Ovary (tissue), 3 donors: ENCODE measurements at regions not wholly inside any gene's neighbourhood (a gene's known extent, or its start where the extent isn't known, plus 50 kb on each side); places are given as distances from the start of the nearest gene placed in this dataset.

Source experiments
- CTCF ChIP-seq, 3 donors: fragments of 450-650 bp in 2 of 3; fragments of 200-600 bp in 1 of 3; IDR thresholded peaks; one replicate each; pipeline versions ENCODE4 v1.5.1 to v1.8.0; 2016 to 2022; ENCODE audit warnings: antibody characterized with exemption in 3 of 3, mild to moderate bottlenecking in 1 of 3
- EP300 ChIP-seq: sonication (generic); formaldehyde crosslinking; IDR thresholded peaks from one replicate; pipeline ENCODE4 v1.6.1; 2017; ENCODE audit warnings: antibody characterized with exemption
- POLR2A ChIP-seq: fragments of 450-650 bp; IDR thresholded peaks from one replicate; pipeline ENCODE4 v1.6.1; 2017; ENCODE audit warnings: antibody characterized with exemption, mild to moderate bottlenecking, moderate library complexity
- donor health status: DM: no; HTN: no; CAD: no.

- TF ChIP-seq POLR2A: no peak
- no peak for TF ChIP-seq CTCF (IDR thresholded peaks at IDR 0.05)
- TF ChIP-seq EP300: no peak
These were observed 544.8 kb upstream of the DPPA4 start for GRCh38 chr3:109882144-109882543.
